Activated CD4-positive, alpha-beta T cell treated with anti-CD3 and anti-CD28 coated beads, Interleukin-2, amount 50 U/mL, for 16 hours (primary cell): ENCODE measurements at regions not wholly inside any gene's neighbourhood (a gene's known extent, or its start where the extent isn't known, plus 50 kb on each side); places are given as distances from the start of the nearest gene placed in this dataset.
"Not testable (repeated sequence)": the region's sequence is repeated elsewhere in the genome, so short reads cannot be mapped to it uniquely, and the experiment has no call there.

Experiments used
- DNase-seq: peaks from one replicate; pipeline ENCODE4 v3.0.0-alpha.2; 2020

DNA sequence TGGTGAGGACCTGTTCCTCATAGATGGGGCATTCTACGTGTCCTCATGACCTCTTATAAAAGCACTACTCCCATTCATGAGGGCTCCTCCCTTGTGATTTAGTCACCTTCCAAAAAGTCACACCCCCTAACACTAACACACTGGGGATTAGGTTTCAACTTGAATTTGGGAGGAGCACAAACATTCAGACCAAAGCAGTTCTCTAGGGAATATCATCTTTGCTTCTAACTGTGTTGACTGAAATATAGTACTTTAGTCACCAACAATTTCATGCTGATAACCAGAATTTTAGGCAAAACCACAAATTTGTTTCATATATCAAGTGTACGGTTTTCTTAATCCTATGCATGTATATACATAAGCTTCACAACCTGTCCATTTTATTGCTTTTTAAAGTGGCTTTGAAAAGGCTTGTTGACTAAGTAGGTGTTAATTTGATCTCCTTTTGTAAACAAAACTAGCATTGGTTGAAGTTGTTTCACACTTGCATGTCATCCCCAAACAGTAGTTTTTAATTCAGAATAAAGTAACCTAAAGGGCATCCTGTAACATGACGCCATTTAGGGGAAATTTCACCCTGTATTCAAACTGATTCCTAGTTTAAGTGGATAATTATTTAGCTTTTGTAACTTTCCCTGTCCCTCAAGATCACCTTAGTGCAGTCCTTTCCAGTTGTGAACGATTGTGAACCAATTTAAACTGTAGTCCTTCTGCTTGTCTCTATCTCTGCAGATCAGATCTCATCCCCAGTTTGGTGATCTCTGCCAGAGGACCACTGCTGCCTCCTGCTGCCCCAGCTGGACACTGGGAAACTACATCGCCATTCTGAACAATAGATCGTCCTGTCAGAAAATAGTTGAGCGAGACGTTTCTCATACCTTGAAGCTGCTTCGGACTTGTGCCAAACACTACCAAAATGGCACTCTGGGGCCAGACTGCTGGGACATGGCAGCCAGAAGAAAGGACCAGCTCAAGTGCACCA is 141.1 kb downstream of the TLR5 start:
- no peak for DNase-seq

DNA sequence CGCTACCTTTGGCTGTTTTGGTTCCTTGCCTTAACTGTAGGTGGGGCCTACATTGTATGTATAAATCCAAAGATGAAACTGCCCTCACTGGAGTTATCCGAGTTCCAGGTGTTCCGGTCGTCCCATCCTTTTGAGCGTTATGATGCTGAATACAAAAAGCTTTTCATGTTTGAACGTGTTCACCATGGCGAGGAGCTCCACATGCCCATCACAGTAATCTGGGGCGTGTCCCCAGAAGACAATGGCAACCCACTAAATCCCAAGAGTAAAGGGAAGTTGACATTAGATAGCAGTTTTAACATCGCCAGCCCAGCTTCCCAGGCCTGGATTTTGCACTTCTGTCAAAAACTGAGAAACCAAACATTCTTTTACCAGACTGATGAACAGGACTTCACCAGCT is 139.5 kb downstream of the TLR5 start:
- no peak for DNase-seq

DNA sequence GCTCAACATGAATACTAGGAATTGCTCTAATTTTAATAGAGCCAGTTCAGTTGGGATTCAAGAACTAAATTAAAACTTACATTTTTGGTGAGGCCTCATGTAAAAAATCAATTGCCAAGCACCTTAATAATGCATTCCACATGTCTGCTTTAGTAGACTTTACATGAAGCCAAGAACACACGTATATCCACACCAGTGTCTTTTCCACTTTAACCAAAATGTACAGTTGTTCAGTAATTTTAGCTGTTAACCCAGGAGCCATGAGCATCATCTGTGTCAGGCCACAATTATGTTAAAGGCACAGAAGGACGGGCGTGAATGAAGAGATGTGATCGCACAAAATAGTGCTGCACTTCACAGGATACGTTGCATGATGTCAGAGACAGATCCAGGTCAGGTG is 136.7 kb downstream of the TLR5 start:
- DNase-seq: no peak

GRCh38 chr1:223006917-223007648 is 136.0 kb downstream of the TLR5 start:
- DNase-seq: no peak

- no peak for DNase-seq
Measured at GRCh38 chr1:223007935-223008334, 135.1 kb downstream of the TLR5 start.

DNA sequence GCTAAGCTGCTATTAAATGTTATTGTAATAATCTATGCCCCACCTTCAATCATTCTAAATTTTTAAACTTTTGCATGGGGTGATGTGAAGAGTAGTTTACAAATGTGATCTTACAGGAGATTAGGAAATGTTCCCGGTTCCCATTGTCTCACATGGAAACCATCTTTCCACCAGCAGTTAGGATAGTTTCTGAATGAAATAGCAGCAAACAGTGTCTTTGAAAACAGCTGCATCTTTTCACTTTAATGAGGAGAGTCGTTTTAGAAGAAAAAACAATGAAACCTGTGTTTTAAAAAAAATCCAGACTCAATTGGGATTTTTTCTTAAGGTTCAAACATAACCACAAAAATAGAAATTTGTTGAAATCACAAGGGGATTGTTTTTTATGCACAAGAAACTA is 134.2 kb downstream of the TLR5 start:
- DNase-seq: no peak

- no peak for DNase-seq
Measured at GRCh38 chr1:223009406-223009805, 133.6 kb downstream of the TLR5 start.

GRCh38 chr1:223010582-223011504 is 132.2 kb downstream of the TLR5 start:
- no peak for DNase-seq

- DNase-seq: no peak
Measured at GRCh38 chr1:223011505-223011856, 131.6 kb downstream of the TLR5 start.

DNA sequence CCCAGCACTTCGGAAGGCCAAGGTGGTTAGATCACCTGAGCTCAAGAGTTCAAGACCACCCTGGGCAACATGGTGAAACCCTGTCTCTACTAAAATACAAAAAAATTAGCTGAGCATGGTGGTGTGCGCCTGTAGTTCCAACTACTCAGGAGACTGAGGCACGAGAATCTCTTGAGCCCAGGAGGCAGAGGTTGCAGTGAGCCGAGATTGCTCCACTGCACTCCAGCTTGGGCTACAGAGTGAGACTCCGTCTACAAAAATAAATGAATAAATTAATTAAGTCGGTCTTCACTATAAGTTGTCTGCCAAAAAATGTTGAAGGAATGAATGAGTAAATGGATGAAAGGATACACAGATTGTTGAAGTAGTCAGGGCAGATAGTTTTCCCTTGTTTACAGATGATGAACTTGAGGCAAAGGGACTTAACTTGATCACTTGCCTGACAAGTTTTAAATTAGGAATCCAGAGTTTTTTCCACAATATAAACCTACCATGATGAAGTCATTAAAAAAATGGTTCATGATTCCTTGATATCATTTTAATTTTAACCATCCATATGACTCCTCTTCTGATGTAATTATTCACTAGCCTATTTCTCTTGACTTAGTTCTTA is 130.8 kb downstream of the TLR5 start:
- no peak for DNase-seq

- no peak for DNase-seq
Measured at GRCh38 chr1:223012938-223013337, 130.1 kb downstream of the TLR5 start.

- DNase-seq: no peak
Measured at GRCh38 chr1:223014142-223014873, 128.7 kb downstream of the TLR5 start.

DNA sequence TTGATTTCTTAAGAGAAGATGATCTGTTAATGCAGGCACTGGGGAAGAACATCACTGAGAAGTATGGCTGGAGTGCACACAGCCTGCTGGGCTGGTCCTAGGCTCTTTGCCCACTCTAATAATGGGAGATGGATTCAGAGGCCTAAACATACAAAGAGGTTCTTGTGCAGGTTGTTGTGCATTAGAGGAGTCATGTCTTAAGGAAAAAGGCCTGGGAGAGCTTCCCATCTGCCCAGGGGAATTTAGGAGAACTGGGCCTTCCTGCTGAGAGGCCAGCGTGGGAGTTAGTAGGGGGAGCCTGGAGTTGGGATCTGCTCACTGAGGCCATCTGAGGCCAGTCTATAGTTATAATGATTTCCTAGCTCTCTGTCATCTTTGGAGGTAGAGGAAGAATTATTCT is 126.7 kb downstream of the TLR5 start:
- no peak for DNase-seq

DNA sequence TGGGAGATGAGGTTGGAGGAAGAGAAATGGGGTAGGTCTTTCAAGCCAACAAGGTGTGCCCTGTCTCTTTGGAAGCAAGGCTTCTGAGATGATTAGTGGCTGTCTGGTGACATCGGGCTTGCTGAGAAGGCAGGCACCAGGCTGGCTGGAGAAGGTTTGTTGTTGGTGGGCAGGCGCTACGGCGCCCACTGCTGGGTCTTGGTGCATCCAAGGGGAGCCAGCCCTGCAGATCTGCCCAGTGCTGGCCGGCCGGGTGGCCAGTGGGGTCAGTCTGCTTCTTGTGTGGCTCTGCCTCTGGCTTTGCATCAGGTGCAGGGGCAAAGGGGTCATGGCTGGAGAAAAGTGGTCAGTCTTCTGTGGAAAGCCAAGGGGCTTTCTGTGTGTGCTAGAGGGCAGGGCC is 126.2 kb downstream of the TLR5 start:
- no peak for DNase-seq

GRCh38 chr1:223017291-223017690 is 125.8 kb downstream of the TLR5 start:
- no peak for DNase-seq

DNA sequence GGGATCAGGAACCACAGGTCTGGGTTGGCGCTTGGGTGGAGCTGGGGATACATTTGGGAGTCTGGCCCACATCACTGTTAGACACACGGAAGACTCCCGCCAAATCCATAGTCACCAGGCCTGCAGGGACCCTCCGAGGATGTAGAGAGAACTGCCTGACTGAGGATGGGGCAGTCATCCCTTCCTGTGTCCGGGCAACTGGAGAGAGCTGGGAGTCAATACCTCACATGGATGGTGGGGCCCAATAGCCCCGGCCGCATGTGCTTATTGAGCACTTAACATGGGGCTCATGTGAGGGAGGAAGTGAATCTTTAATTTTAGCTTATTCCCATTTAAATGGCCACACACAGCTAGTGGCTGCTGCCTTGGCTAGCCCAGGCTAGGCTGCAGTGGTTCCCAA is 124.5 kb downstream of the TLR5 start:
- DNase-seq: no peak

DNA sequence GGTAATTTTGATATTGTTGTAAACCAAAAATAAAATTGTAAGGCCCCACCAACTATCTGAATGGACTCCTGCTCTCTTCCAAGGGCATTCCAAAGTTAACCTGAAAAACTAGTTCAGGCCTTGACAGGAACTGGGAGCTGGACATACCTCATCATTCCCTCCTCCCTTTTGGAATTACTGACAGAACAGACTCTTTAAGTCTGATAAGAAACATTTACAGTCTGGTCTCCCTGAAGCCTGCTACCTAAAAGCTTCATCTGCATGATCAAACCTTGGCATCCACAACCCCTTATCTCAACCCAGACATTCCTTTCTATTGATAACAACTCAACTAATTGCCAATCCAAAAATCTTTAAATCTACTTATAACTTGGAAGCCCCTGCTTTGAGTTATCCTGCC is 123.8 kb downstream of the TLR5 start:
- no peak for DNase-seq

DNA sequence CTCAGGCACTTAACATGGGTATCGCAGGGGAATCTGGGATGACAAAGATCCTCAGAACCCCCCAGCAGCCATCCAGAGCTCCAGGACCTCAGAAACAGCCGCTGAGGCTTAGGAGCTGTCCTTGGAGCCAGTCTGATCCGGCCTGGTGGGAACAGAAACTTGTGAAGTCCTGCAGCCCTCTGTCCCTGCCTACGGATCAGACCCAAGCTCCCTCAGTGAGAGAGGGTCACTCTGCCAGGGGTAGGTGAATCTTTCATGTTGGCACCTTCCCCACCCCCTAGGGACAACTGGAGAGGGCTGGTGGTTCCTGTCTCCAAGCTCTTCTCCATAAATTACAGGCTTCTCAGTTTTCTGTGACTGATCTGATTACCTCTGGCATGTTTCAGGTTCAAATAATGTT is 122.3 kb downstream of the TLR5 start:
- no peak for DNase-seq

DNA sequence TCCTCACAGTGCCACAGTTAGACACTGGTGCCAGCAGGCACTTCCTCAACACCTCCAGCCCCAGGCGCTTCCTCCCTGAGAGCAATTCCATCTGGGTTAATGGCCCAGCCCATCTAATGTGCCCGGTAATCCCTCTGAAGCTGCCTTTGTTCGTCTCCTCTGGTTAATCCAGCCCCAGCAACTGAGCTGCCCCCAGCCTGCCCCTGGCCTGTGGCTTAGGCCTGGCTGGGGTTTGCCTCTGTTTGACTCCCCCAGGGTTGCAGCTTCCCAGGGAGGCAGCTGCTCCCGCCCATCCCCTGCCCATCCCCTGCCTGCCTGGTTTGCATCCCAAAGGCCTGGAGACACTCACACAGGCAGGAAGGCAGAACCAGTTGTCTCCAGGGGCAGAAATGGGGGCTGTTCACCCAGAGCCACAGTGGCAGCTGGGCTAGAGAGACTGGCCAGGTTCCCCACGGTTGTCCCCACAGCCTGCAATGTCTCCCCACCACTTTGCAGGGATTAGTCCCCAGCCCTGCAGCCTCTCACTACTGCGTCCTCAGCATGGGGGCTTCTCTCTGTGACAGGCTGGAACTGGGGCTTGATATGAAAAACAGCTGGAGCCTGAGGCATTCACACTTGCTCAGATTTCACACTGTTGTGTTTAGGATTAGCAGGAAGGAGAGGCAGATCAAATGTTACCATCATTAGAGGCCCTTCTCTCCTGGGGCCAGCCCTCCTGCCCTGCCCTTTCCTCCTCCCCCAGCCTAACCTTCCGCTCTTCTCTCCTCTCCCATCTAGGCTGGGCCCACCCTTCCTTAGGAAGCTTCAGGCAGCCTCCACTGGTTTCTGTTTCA is 120.2 kb downstream of the TLR5 start:
- DNase-seq: no peak

- no peak for DNase-seq
Measured at GRCh38 chr1:223023863-223024262, 119.2 kb downstream of the TLR5 start.

GRCh38 chr1:223024486-223024885 is 118.6 kb downstream of the TLR5 start:
- DNase-seq: not testable (repeated sequence)
